Spleen (tissue), 7 donors: ENCODE measurements at regions not wholly inside any gene's neighbourhood (a gene's known extent, or its start where the extent isn't known, plus 50 kb on each side); places are given as distances from the start of the nearest gene placed in this dataset.

Experiments used
- POLR2A ChIP-seq, 3 donors: fragments of 450-650 bp; IDR thresholded peaks; one replicate each; pipeline ENCODE4 v1.5.1; 2017; ENCODE audit warnings: antibody characterized with exemption in 3 of 3, mild to moderate bottlenecking in 1 of 3
- TF ChIP-seq, protein P1 (sequence below), 11 experiments: fragments of 200-600 bp in 7 of 11; fragments of 450-650 bp in 4 of 11; sonication (generic) in 4 of 11; IDR thresholded peaks in 8 of 11; conservative IDR thresholded peaks in 3 of 11; 1 replicate in 7 of 11; 2 replicates in 4 of 11; pipeline versions ENCODE4 v1.4.0 to v1.8.0; 2016 to 2021; ENCODE audit warnings: antibody characterized with exemption in 11 of 11, inconsistent platforms in 4 of 11, mild to moderate bottlenecking in 1 of 11
- donor health status: DM: no; HTN: no; CAD: no; lungs with moderate emphysema.
- donor health status: DM: no; HTN: no; CAD: no.
- donor health status: DM: no; HTN: no; CAD: no.

DNA sequence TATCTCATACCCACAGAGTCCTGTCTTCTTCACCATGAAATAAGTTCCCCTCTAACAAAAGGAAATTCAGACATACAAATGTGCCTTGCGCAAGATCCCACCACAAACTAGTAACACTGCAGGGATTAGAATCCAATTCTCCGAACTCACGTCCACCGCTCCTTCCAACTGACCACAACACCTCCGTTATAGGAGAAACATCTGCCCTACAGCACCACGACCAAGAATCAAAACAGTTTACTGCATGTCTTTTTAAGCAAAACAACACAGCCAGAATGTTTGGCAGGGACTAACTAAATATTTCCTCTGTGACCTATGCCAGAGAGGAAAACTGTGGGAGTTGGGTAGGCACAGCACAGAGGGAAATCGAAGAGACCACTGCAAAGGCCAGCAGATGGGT, 72.7 kb upstream of the AKIP1 start:
- TF ChIP-seq, protein P1, sequence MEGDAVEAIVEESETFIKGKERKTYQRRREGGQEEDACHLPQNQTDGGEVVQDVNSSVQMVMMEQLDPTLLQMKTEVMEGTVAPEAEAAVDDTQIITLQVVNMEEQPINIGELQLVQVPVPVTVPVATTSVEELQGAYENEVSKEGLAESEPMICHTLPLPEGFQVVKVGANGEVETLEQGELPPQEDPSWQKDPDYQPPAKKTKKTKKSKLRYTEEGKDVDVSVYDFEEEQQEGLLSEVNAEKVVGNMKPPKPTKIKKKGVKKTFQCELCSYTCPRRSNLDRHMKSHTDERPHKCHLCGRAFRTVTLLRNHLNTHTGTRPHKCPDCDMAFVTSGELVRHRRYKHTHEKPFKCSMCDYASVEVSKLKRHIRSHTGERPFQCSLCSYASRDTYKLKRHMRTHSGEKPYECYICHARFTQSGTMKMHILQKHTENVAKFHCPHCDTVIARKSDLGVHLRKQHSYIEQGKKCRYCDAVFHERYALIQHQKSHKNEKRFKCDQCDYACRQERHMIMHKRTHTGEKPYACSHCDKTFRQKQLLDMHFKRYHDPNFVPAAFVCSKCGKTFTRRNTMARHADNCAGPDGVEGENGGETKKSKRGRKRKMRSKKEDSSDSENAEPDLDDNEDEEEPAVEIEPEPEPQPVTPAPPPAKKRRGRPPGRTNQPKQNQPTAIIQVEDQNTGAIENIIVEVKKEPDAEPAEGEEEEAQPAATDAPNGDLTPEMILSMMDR (IDR thresholded peaks at IDR 0.05 in 8 of 11, conservative IDR thresholded peaks at IDR 0.05 in 3 of 11), result no peak
- TF ChIP-seq POLR2A (IDR thresholded peaks at IDR 0.05), result no peak
